Nephron (organoid): ENCODE measurements at regions not wholly inside any gene's neighbourhood (a gene's known extent, or its start where the extent isn't known, plus 50 kb on each side); places are given as distances from the start of the nearest gene placed in this dataset.
A peak's percentile ranks its signal among the peaks of the same experiment; 100 is the strongest.
"Not testable (repeated sequence)": the region's sequence is repeated elsewhere in the genome, so short reads cannot be mapped to it uniquely, and the experiment has no call there.

Experiments
- H3K27ac Mint-ChIP-seq, 3 experiments: 2 replicates each; pipeline ENCODE4 v1.8.0; 2020; ENCODE audit warnings: mixed read lengths in 3 of 3, mild to moderate bottlenecking in 2 of 3, moderate library complexity in 1 of 3
- H3K27me3 Mint-ChIP-seq: 2 replicates; pipeline ENCODE4 v1.8.0; 2021; ENCODE audit warnings: low read depth, mild to moderate bottlenecking, moderate library complexity, mixed read lengths
- H3K36me3 Mint-ChIP-seq: 2 replicates; pipeline ENCODE4 v1.8.0; 2020; ENCODE audit warnings: low read depth, mixed read lengths
- H3K4me1 Mint-ChIP-seq: 2 replicates; pipeline ENCODE4 v1.8.0; 2020; ENCODE audit warnings: mixed read lengths
- H3K4me3 Mint-ChIP-seq, 3 experiments: 2 replicates each; pipeline ENCODE4 v1.8.0; 2020; ENCODE audit warnings: mild to moderate bottlenecking in 3 of 3, mixed read lengths in 3 of 3, moderate library complexity in 2 of 3
- H3K9me3 Mint-ChIP-seq: 2 replicates; pipeline ENCODE4 v1.8.0; 2020; ENCODE audit warnings: mixed read lengths
- TF ChIP-seq, protein P1 (sequence below), 3 experiments: fragments of 200-600 bp; sonication (generic); IDR thresholded peaks; one replicate each; pipeline ENCODE4 v1.5.0; 2021; ENCODE audit warnings: antibody characterized with exemption in 3 of 3; ENCODE audit not compliant: unreplicated experiment in 3 of 3

DNA sequence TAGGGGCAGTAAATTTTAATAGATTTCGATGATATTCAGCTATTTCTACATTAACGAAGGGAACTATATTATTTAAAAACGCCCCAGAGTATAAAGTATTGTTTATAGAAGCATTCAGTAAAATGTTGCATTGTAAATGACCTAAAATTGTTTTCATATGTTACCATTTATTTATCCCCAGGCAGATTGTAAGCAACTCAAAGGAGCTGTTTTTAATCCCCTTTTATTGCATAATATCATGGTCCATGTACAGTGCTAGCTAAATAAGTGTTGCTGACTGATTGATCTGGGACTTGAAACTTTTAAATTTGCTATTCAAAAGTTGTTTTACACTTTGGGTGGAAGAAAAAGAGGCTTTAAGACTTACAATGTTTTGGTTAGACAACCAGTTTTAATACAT, 199.0 kb upstream of the SLC38A2 start:
- TF ChIP-seq, protein P1, sequence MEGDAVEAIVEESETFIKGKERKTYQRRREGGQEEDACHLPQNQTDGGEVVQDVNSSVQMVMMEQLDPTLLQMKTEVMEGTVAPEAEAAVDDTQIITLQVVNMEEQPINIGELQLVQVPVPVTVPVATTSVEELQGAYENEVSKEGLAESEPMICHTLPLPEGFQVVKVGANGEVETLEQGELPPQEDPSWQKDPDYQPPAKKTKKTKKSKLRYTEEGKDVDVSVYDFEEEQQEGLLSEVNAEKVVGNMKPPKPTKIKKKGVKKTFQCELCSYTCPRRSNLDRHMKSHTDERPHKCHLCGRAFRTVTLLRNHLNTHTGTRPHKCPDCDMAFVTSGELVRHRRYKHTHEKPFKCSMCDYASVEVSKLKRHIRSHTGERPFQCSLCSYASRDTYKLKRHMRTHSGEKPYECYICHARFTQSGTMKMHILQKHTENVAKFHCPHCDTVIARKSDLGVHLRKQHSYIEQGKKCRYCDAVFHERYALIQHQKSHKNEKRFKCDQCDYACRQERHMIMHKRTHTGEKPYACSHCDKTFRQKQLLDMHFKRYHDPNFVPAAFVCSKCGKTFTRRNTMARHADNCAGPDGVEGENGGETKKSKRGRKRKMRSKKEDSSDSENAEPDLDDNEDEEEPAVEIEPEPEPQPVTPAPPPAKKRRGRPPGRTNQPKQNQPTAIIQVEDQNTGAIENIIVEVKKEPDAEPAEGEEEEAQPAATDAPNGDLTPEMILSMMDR (IDR thresholded peaks at IDR 0.05; ENCODE audit: unreplicated experiment in 3 of 3), result no peak
- Mint-ChIP-seq H3K27ac (no peak overlapping the region), H3K4me1 (peaks cover 34% of the 10 kb centered on the region), H3K36me3 (peaks cover 12% of the 10 kb centered on the region), H3K9me3 (peaks cover 25% of the 10 kb centered on the region), H3K4me3 (no peak overlapping the region), H3K27me3 (no peaks in the 10 kb centered on the region)

GRCh38 chr12:46569826-46570439, 197.4 kb upstream of the SLC38A2 start:
- Mint-ChIP-seq H3K27ac (no peak overlapping the region), H3K27me3 (no peaks in the 10 kb centered on the region), H3K9me3 (peaks cover 41% of the 10 kb centered on the region), H3K4me3 (no peak overlapping the region), H3K36me3 (peaks cover 12% of the 10 kb centered on the region), H3K4me1 (peaks cover 29% of the 10 kb centered on the region)
- TF ChIP-seq, protein P1 (IDR thresholded peaks at IDR 0.05; ENCODE audit: unreplicated experiment in 3 of 3), result no peak

- Mint-ChIP-seq H3K9me3 (peaks cover 51% of the 10 kb centered on the region), H3K4me3 (no peak overlapping the region), H3K27ac (no peak overlapping the region), H3K4me1 (peaks cover 11% of the 10 kb centered on the region), H3K27me3 (no peaks in the 10 kb centered on the region), H3K36me3 (peaks cover 12% of the 10 kb centered on the region)
- TF ChIP-seq, protein P1 (IDR thresholded peaks at IDR 0.05; ENCODE audit: unreplicated experiment in 3 of 3), result no peak
Measured at GRCh38 chr12:46567667-46568066, 195.1 kb upstream of the SLC38A2 start.

DNA sequence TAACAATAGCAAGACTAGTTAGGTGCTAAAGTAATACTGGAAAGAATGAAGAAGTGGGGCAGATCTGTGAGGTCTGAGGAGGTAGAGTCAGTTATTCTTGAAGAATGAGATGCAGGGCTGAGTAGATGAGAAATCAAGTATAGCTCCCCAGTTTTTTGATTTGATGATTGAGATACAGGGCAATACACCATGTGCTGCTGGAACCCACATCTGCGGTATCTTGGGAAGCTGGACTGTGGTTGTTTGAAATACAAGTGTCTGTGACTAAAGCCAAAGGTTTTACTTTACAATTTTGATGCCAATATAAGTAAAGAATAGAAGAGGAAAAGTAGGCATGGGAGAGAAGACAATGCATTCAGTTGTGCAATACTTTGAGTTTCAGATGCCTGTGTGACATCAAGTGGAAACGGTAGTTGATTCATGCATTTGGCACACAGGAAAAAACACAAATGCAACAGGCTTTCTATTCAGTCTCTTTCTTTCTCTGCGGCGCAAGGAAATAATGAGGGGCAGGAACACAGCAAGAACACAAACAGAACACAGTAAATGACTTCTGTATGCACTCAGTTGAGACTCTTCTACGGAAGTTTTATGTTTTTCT, 190.2 kb upstream of the SLC38A2 start:
- TF ChIP-seq, protein P1 (IDR thresholded peaks at IDR 0.05; ENCODE audit: unreplicated experiment in 3 of 3), result no peak
- no peaks in the 10 kb centered on the region for H3K27me3 Mint-ChIP-seq
- no peak overlapping the region for H3K4me3 Mint-ChIP-seq
- H3K4me1 Mint-ChIP-seq, result peaks cover 34% of the 10 kb centered on the region
- peaks cover 37% of the 10 kb centered on the region for H3K9me3 Mint-ChIP-seq
- peak overlapping the region in 1 of 3 experiments; percentile 24 for H3K27ac Mint-ChIP-seq
- peaks cover 8% of the 10 kb centered on the region for H3K36me3 Mint-ChIP-seq

DNA sequence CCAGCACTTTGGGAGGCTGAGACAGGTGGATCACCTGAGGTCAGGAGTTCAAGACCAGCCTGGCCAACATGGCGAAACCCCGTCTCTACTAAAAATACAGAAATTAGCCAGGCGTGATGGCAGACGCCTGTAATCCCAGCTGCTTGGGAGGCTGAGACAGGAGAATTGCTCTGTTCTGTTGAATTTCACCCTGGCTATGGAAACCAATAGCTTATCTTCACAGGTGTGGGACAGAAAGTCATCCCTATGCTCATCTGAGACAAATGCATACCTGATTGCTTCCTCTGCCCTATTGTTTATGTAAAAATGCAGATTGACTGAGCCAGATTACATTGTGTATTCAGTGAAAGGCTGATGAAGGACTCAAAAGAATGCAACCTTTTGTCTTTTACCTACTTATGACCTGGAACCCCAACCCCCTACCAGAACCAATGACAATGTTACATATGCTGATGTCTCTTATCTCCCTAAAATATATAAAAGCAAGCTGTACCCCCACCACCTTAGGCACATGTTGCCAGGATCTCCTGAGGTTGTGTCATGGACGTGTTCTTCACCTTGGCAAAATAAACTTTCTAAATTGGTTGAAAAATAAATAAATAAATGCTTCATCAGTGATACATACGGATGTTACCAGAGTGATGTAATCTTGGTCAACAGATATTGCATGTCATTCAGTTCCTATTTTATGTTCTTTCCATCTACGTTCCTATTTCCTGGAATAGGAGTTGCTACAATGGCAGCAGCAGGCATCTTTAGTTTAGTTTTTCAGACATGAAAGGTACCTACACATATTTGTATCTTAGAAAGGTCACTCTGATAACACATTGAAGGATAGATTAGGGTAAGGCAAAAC, 189.4 kb upstream of the SLC38A2 start:
- not testable (repeated sequence) for H3K36me3 Mint-ChIP-seq, H3K27me3 Mint-ChIP-seq, H3K4me3 Mint-ChIP-seq
- Mint-ChIP-seq H3K9me3 (peaks cover 31% of the 10 kb centered on the region), H3K4me1 (peaks cover 40% of the 10 kb centered on the region), H3K27ac (peak overlapping the region in 1 of 3 experiments; percentile 24)

DNA sequence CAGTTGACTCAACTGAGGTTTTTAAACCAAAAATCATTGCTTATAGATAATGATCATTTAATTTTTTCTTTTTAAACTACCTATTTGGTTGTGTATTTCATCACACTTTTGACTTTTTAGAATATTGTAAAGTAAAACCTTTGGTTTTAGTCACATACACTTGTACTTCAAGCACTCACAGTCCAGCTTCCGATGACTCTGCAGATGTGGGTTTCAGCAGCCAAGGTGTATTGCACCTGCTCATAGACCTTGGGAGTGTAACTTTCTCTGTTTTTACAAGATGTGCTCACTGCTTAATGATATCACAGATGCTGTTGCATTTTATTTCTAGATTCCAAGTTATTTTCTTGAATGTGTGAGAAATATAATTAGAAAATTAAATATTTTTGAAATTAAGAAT, 188.3 kb upstream of the SLC38A2 start:
- Mint-ChIP-seq H3K4me1 (peaks cover 49% of the 10 kb centered on the region), H3K27ac (no peak overlapping the region), H3K9me3 (peaks cover 19% of the 10 kb centered on the region), H3K4me3 (no peak overlapping the region), H3K36me3 (no peaks in the 10 kb centered on the region), H3K27me3 (no peaks in the 10 kb centered on the region)
- TF ChIP-seq, protein P1 (IDR thresholded peaks at IDR 0.05; ENCODE audit: unreplicated experiment in 3 of 3), result no peak
